PC-9 (cell line): ENCODE measurements at regions not wholly inside any gene's neighbourhood (a gene's known extent, or its start where the extent isn't known, plus 50 kb on each side); places are given as distances from the start of the nearest gene placed in this dataset.

Source experiments
- BruUV-seq: library from RNA; stranded (reverse); fragments of 400-500 nt; replicated peaks from 2 replicates; lab custom pipeline; 2021; lab: Mats Ljungman, UMichigan
- CTCF ChIA-PET: fragments of 300-600 bp; sonication (Branson Sonifier 250); formaldehyde crosslinking; loops from one replicate; lab custom pipeline; 2022; ENCODE audit warnings: antibody characterized with exemption; lab: Charles Lee
- POLR2A ChIA-PET: fragments of 300-600 bp; sonication (Branson Sonifier 250); formaldehyde crosslinking; loops from one replicate; lab custom pipeline; 2022; ENCODE audit warnings: antibody characterized with exemption; ENCODE audit not compliant: unreplicated experiment; lab: Charles Lee
- DNase-seq, 2 experiments: peaks; one replicate each; pipeline versions ENCODE4 v3.0.0 to v3.0.0-alpha.2; 2015 to 2022; ENCODE audit warnings: mixed read lengths in 1 of 2
- H2AFZ ChIP-seq: fragments of 200-600 bp; sonication (generic); 2 replicates; pipeline ENCODE4 v1.8.1; 2017; ENCODE audit warnings: antibody characterized with exemption
- H3F3A ChIP-seq: fragments of 200-600 bp; sonication (generic); 2 replicates; pipeline ENCODE4 v1.8.1; 2017; ENCODE audit warnings: antibody characterized with exemption, mild to moderate bottlenecking, low read depth; ENCODE audit not compliant: insufficient read depth
- H3K27ac ChIP-seq: fragments of 200-600 bp; sonication (generic); 2 replicates; pipeline ENCODE4 v1.6.1; 2016; ENCODE audit warnings: mixed run types
- H3K27me3 ChIP-seq: fragments of 200-600 bp; sonication (generic); 2 replicates; pipeline ENCODE4 v1.6.1; 2016; ENCODE audit warnings: low read depth, mixed run types; ENCODE audit not compliant: insufficient read depth
- H3K36me3 ChIP-seq: fragments of 200-600 bp; sonication (generic); 2 replicates; pipeline ENCODE4 v1.6.1; 2016; ENCODE audit warnings: low read depth, mixed run types
- H3K4me1 ChIP-seq: fragments of 200-600 bp; sonication (generic); replicated peaks from 2 replicates; pipeline ENCODE4 v1.6.1; 2016; ENCODE audit warnings: mixed run types; ENCODE audit not compliant: insufficient read depth
- H3K4me2 ChIP-seq: fragments of 200-600 bp; sonication (generic); 2 replicates; pipeline ENCODE4 v1.6.1; 2017; ENCODE audit warnings: mixed run types
- H3K4me3 ChIP-seq: fragments of 200-600 bp; sonication (generic); 2 replicates; pipeline ENCODE4 v1.6.1; 2016; ENCODE audit warnings: mixed run types
- H3K79me2 ChIP-seq: fragments of 200-600 bp; sonication (generic); 2 replicates; pipeline ENCODE4 v1.6.1; 2017; ENCODE audit warnings: low read depth, mixed run types
- H3K9me2 ChIP-seq: fragments of 200-600 bp; sonication (generic); 2 replicates; pipeline ENCODE4 v1.8.1; 2017; ENCODE audit warnings: mild to moderate bottlenecking; ENCODE audit not compliant: insufficient read depth
- H3K9me3 ChIP-seq: fragments of 200-600 bp; sonication (generic); 2 replicates; pipeline ENCODE4 v1.8.1; 2016; ENCODE audit warnings: low read depth; ENCODE audit not compliant: insufficient read depth
- H4K20me1 ChIP-seq: fragments of 200-600 bp; sonication (generic); 2 replicates; pipeline ENCODE4 v1.8.1; 2017; ENCODE audit not compliant: insufficient read depth
- CTCF ChIP-seq: fragments of 200-600 bp; sonication (generic); conservative IDR thresholded peaks from 2 replicates; pipeline ENCODE4 v1.6.1; 2017; ENCODE audit warnings: mixed run types, antibody characterized with exemption, mild to moderate bottlenecking, moderate library complexity
- EZH2 ChIP-seq: fragments of 200-600 bp; sonication (generic); IDR thresholded peaks from 2 replicates; pipeline ENCODE4 v1.8.0; 2017; ENCODE audit warnings: antibody characterized with exemption, low read depth
- intact Hi-C: fragments of 100-400 bp; cut with micrococcal nuclease; formaldehyde crosslinking; loops from one replicate; pipeline ENCODE4 v1.10.0; 2022; ENCODE audit not compliant: unreplicated experiment

- TF ChIP-seq CTCF: no peak
- no peak for TF ChIP-seq EZH2
- no peaks in the 10 kb centered on the region for H3F3A ChIP-seq
- no peaks in the 10 kb centered on the region for H4K20me1 ChIP-seq
- H3K27me3 ChIP-seq: no peaks in the 10 kb centered on the region
- no peaks in the 10 kb centered on the region for H3K4me1 ChIP-seq
- H3K79me2 ChIP-seq: no peaks in the 10 kb centered on the region
- no peak overlapping the region for H3K27ac ChIP-seq
- 0 out of 2 replicates have a peak, but pooled peaks cover 3% of the 10 kb centered on the region for H3K9me2 ChIP-seq
- ChIA-PET POLR2A (no interaction called here), CTCF (no interaction called here)
- no peak overlapping the region for H3K4me2 ChIP-seq
- DNase-seq: no peak
- BruUV-seq: no TSS peak
- H3K9me3 ChIP-seq: no peaks in the 10 kb centered on the region
- H2AFZ ChIP-seq: no peak overlapping the region
- H3K4me3 ChIP-seq: no peak overlapping the region
- intact Hi-C loops: no loop called here
- H3K36me3 ChIP-seq: no peaks in the 10 kb centered on the region
Observed at GRCh38 chr11:41935795-41936194, 476.3 kb upstream of the LRRC4C start.

GRCh38 chr11:41943656-41944055, 484.2 kb upstream of the LRRC4C start:
- Histone ChIP-seq H2AFZ (no peak overlapping the region), H4K20me1 (no peaks in the 10 kb centered on the region), H3F3A (no peaks in the 10 kb centered on the region), H3K4me2 (no peak overlapping the region), H3K27ac (no peak overlapping the region), H3K9me2 (no peaks in the 10 kb centered on the region), H3K36me3 (no peaks in the 10 kb centered on the region), H3K4me1 (no peaks in the 10 kb centered on the region), H3K4me3 (no peak overlapping the region), H3K9me3 (no peaks in the 10 kb centered on the region), H3K27me3 (peaks cover 16% of the 10 kb centered on the region; the same call in 1 of the 2 replicates), H3K79me2 (no peaks in the 10 kb centered on the region)
- CTCF ChIA-PET: no interaction called here
- BruUV-seq: no TSS peak
- no peak for DNase-seq
- TF ChIP-seq CTCF (no peak), EZH2 (no peak)
- POLR2A ChIA-PET: interaction anchor here (0.6 to 0.7 kb wide), 2 partner anchors 467 to 1738 kb away, joined by 3 to 6 read pairs; no protein-coding TSS in a partner anchor
- intact Hi-C loops: no loop called here

- intact Hi-C loops: no loop called here
- Histone ChIP-seq H3F3A (no peaks in the 10 kb centered on the region), H3K4me1 (no peaks in the 10 kb centered on the region), H2AFZ (no peak overlapping the region), H3K4me3 (no peak overlapping the region), H3K27ac (no peak overlapping the region), H3K9me3 (no peaks in the 10 kb centered on the region), H3K4me2 (no peak overlapping the region), H3K79me2 (no peaks in the 10 kb centered on the region), H4K20me1 (no peaks in the 10 kb centered on the region), H3K36me3 (no peaks in the 10 kb centered on the region), H3K9me2 (no peaks in the 10 kb centered on the region), H3K27me3 (peaks cover 14% of the 10 kb centered on the region; the same call in 1 of the 2 replicates)
- CTCF ChIA-PET: no interaction called here
- no peak for TF ChIP-seq CTCF
- TF ChIP-seq EZH2: no peak
- no TSS peak for BruUV-seq
- POLR2A ChIA-PET: no interaction called here
- DNase-seq: no peak
Observed at GRCh38 chr11:41947392-41947791, 487.9 kb upstream of the LRRC4C start.
